SK-N-SH treated with all-trans-retinoic acid at 6 μM for 48 hours (cell line): ENCODE measurements at regions not wholly inside any gene's neighbourhood (a gene's known extent, or its start where the extent isn't known, plus 50 kb on each side); places are given as distances from the start of the nearest gene placed in this dataset.

ENCODE experiments used
- ATAC-seq: fragments of 200-7000 bp; cut with Tn5 transposase; 3 replicates; pipeline ENCODE4 v1.9.1; 2020; ENCODE audit warnings: mild to moderate bottlenecking, moderate library complexity
- ARNTL ChIP-seq: fragments of 450-650 bp; formaldehyde crosslinking; IDR thresholded peaks from 2 replicates; pipeline ENCODE4 v1.5.0; 2020; ENCODE audit warnings: low read depth, mild to moderate bottlenecking, moderate library complexity, borderline replicate concordance
- BACH2 ChIP-seq: fragments of 250-450 bp; sonication (Bioruptor Pico); IDR thresholded peaks from 2 replicates; pipeline ENCODE4 v1.9.0; 2021; ENCODE audit warnings: mild to moderate bottlenecking, borderline replicate concordance
- CSDC2 ChIP-seq: fragments of 250-450 bp; sonication (Bioruptor Pico); IDR thresholded peaks from 2 replicates; pipeline ENCODE4 v1.5.0; 2020; ENCODE audit warnings: mild to moderate bottlenecking, moderate library complexity
- GLIS3 ChIP-seq: fragments of 250-450 bp; sonication (Bioruptor Pico); IDR thresholded peaks from 2 replicates; pipeline ENCODE4 v1.5.0; 2020; ENCODE audit warnings: mild to moderate bottlenecking, moderate library complexity
- ISL1 ChIP-seq: fragments of 250-450 bp; sonication (Bioruptor Pico); IDR thresholded peaks from 2 replicates; pipeline ENCODE4 v2.1.2; 2022; ENCODE audit warnings: mild to moderate bottlenecking, moderate library complexity
- OSR1 ChIP-seq: fragments of 250-450 bp; sonication (Bioruptor Pico); IDR thresholded peaks from 2 replicates; pipeline ENCODE4 v1.8.0; 2022; ENCODE audit warnings: moderate library complexity, mild to moderate bottlenecking, inconsistent platforms
- PPARA ChIP-seq: fragments of 250-450 bp; sonication (Bioruptor Pico); IDR thresholded peaks from 2 replicates; pipeline ENCODE4 v1.5.0; 2020; ENCODE audit warnings: mild to moderate bottlenecking, borderline replicate concordance
- RARB ChIP-seq: fragments of 250-450 bp; sonication (Bioruptor Pico); IDR thresholded peaks from 2 replicates; pipeline ENCODE4 v1.8.0; 2021; ENCODE audit warnings: mild to moderate bottlenecking, moderate library complexity
- SNAI2 ChIP-seq: fragments of 250-450 bp; sonication (Bioruptor Pico); IDR thresholded peaks from 2 replicates; pipeline ENCODE4 v1.5.0; 2020; ENCODE audit warnings: mild to moderate bottlenecking, moderate library complexity
- TCF4 ChIP-seq: fragments of 250-450 bp; sonication (Bioruptor Pico); IDR thresholded peaks from 2 replicates; pipeline ENCODE4 v1.8.0; 2021; ENCODE audit warnings: mild to moderate bottlenecking, moderate library complexity, borderline replicate concordance
- TOX ChIP-seq: fragments of 250-450 bp; sonication (Bioruptor Pico); IDR thresholded peaks from 2 replicates; pipeline ENCODE4 v1.8.0; 2021; ENCODE audit warnings: mild to moderate bottlenecking, moderate library complexity, borderline replicate concordance
- ZC3H10 ChIP-seq: fragments of 250-450 bp; sonication (Bioruptor Pico); IDR thresholded peaks from 2 replicates; pipeline ENCODE4 v1.5.1; 2021; ENCODE audit warnings: mild to moderate bottlenecking, moderate library complexity
- ZFP3 ChIP-seq: fragments of 250-450 bp; sonication (Bioruptor Pico); IDR thresholded peaks from 2 replicates; pipeline ENCODE4 v1.5.0; 2020; ENCODE audit warnings: mild to moderate bottlenecking, moderate library complexity
- ZFP30 ChIP-seq: fragments of 450-650 bp; formaldehyde crosslinking; IDR thresholded peaks from 2 replicates; pipeline ENCODE4 v1.5.0; 2022; ENCODE audit warnings: mild to moderate bottlenecking, moderate library complexity
- ZNF8 ChIP-seq: fragments of 450-650 bp; formaldehyde crosslinking; IDR thresholded peaks from 2 replicates; pipeline ENCODE4 v1.5.0; 2020; ENCODE audit warnings: mild to moderate bottlenecking, moderate library complexity
- TF ChIP-seq, protein P1 (sequence below): fragments of 250-450 bp; sonication (Bioruptor Pico); IDR thresholded peaks from 2 replicates; pipeline ENCODE4 v1.5.0; 2020; ENCODE audit warnings: mild to moderate bottlenecking, moderate library complexity
- TF ChIP-seq, protein P2 (sequence below): fragments of 250-450 bp; sonication (Bioruptor Pico); IDR thresholded peaks from 2 replicates; pipeline ENCODE4 v1.8.0; 2021; ENCODE audit warnings: low read depth, mild to moderate bottlenecking, moderate library complexity, borderline replicate concordance
- TF ChIP-seq, protein P3 (sequence below): fragments of 250-450 bp; sonication (Bioruptor Pico); IDR thresholded peaks from 2 replicates; pipeline ENCODE4 v1.5.1; 2020; ENCODE audit warnings: low read depth, mild to moderate bottlenecking, moderate library complexity
- TF ChIP-seq, protein P4 (sequence below): fragments of 250-450 bp; sonication (Bioruptor Pico); IDR thresholded peaks from 2 replicates; pipeline ENCODE4 v1.5.1; 2021; ENCODE audit warnings: mild to moderate bottlenecking, moderate library complexity

DNA sequence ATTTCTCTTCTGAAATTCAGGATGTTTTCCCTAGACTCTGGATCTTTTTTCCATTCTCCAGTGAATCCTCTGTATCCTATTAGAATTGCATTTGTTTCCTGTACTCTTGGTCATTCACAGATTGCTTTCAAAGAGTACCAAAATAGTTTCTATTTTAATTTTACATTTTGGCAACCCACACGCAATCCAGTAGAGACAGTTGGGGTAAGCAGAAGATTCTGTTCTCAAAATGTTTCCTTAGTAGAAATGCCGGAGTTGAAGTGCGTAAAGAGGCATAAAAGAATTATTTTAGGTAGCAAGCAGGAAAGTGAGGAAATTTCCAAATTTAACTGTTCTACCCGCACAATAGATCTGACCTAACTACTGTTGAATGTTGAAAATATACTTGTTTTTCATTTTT lies 842.4 kb downstream of the LUZP2 start:
- no peak for ATAC-seq
- TF ChIP-seq ZFP30 (CRISPR knock-in tag) (no peak), CSDC2 (CRISPR knock-in tag) (no peak), PPARA (CRISPR knock-in tag) (no peak), ARNTL (no peak), GLIS3 (CRISPR knock-in tag) (no peak), TOX (CRISPR knock-in tag) (no peak), SNAI2 (CRISPR knock-in tag) (no peak), OSR1 (CRISPR knock-in tag) (no peak)
- TF ChIP-seq, protein P1, sequence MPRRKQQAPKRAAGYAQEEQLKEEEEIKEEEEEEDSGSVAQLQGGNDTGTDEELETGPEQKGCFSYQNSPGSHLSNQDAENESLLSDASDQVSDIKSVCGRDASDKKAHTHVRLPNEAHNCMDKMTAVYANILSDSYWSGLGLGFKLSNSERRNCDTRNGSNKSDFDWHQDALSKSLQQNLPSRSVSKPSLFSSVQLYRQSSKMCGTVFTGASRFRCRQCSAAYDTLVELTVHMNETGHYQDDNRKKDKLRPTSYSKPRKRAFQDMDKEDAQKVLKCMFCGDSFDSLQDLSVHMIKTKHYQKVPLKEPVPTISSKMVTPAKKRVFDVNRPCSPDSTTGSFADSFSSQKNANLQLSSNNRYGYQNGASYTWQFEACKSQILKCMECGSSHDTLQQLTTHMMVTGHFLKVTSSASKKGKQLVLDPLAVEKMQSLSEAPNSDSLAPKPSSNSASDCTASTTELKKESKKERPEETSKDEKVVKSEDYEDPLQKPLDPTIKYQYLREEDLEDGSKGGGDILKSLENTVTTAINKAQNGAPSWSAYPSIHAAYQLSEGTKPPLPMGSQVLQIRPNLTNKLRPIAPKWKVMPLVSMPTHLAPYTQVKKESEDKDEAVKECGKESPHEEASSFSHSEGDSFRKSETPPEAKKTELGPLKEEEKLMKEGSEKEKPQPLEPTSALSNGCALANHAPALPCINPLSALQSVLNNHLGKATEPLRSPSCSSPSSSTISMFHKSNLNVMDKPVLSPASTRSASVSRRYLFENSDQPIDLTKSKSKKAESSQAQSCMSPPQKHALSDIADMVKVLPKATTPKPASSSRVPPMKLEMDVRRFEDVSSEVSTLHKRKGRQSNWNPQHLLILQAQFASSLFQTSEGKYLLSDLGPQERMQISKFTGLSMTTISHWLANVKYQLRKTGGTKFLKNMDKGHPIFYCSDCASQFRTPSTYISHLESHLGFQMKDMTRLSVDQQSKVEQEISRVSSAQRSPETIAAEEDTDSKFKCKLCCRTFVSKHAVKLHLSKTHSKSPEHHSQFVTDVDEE (CRISPR knock-in tag): no peak
- TF ChIP-seq, protein P2, sequence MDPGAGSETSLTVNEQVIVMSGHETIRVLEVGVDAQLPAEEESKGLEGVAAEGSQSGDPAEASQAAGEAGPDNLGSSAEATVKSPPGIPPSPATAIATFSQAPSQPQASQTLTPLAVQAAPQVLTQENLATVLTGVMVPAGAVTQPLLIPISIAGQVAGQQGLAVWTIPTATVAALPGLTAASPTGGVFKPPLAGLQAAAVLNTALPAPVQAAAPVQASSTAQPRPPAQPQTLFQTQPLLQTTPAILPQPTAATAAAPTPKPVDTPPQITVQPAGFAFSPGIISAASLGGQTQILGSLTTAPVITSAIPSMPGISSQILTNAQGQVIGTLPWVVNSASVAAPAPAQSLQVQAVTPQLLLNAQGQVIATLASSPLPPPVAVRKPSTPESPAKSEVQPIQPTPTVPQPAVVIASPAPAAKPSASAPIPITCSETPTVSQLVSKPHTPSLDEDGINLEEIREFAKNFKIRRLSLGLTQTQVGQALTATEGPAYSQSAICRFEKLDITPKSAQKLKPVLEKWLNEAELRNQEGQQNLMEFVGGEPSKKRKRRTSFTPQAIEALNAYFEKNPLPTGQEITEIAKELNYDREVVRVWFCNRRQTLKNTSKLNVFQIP (CRISPR knock-in tag): no peak
- TF ChIP-seq, protein P3, sequence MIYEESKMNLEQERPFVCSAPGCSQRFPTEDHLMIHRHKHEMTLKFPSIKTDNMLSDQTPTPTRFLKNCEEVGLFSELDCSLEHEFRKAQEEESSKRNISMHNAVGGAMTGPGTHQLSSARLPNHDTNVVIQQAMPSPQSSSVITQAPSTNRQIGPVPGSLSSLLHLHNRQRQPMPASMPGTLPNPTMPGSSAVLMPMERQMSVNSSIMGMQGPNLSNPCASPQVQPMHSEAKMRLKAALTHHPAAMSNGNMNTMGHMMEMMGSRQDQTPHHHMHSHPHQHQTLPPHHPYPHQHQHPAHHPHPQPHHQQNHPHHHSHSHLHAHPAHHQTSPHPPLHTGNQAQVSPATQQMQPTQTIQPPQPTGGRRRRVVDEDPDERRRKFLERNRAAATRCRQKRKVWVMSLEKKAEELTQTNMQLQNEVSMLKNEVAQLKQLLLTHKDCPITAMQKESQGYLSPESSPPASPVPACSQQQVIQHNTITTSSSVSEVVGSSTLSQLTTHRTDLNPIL (CRISPR knock-in tag): no peak

DNA sequence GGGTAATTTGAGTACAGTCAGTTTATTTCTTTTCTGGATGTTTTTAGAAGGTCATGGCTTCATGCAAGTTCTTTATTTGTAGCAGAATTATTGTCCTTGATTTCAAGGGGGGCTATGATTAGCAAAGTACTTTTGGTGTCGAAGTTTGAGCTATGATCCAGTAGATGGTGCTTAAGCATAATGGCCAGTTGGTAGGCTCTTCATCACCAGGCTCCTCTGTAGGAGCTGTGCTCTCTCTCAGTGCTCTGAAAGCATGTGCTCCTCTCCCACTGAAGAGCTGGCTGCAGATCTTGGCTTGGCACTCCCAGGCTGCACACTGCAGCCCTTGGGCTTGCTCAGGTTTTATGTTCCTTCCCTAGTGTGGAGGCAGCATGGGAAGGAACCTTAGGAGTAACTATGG lies 852.7 kb downstream of the LUZP2 start:
- no peak for ATAC-seq
- TF ChIP-seq CSDC2 (CRISPR knock-in tag) (no peak), SNAI2 (CRISPR knock-in tag) (no peak), ZNF8 (CRISPR knock-in tag) (no peak), TOX (CRISPR knock-in tag) (no peak), ARNTL (no peak), TCF4 (CRISPR knock-in tag) (no peak), RARB (no peak), ZFP3 (no peak), ZFP30 (CRISPR knock-in tag) (no peak), GLIS3 (CRISPR knock-in tag) (no peak), PPARA (CRISPR knock-in tag) (no peak), OSR1 (CRISPR knock-in tag) (no peak), ISL1 (no peak), ZC3H10 (CRISPR knock-in tag) (no peak)
- TF ChIP-seq, protein P4, sequence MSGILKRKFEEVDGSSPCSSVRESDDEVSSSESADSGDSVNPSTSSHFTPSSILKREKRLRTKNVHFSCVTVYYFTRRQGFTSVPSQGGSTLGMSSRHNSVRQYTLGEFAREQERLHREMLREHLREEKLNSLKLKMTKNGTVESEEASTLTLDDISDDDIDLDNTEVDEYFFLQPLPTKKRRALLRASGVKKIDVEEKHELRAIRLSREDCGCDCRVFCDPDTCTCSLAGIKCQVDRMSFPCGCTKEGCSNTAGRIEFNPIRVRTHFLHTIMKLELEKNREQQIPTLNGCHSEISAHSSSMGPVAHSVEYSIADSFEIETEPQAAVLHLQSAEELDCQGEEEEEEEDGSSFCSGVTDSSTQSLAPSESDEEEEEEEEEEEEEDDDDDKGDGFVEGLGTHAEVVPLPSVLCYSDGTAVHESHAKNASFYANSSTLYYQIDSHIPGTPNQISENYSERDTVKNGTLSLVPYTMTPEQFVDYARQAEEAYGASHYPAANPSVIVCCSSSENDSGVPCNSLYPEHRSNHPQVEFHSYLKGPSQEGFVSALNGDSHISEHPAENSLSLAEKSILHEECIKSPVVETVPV (CRISPR knock-in tag): no peak
- TF ChIP-seq, protein P1 (CRISPR knock-in tag): no peak

DNA sequence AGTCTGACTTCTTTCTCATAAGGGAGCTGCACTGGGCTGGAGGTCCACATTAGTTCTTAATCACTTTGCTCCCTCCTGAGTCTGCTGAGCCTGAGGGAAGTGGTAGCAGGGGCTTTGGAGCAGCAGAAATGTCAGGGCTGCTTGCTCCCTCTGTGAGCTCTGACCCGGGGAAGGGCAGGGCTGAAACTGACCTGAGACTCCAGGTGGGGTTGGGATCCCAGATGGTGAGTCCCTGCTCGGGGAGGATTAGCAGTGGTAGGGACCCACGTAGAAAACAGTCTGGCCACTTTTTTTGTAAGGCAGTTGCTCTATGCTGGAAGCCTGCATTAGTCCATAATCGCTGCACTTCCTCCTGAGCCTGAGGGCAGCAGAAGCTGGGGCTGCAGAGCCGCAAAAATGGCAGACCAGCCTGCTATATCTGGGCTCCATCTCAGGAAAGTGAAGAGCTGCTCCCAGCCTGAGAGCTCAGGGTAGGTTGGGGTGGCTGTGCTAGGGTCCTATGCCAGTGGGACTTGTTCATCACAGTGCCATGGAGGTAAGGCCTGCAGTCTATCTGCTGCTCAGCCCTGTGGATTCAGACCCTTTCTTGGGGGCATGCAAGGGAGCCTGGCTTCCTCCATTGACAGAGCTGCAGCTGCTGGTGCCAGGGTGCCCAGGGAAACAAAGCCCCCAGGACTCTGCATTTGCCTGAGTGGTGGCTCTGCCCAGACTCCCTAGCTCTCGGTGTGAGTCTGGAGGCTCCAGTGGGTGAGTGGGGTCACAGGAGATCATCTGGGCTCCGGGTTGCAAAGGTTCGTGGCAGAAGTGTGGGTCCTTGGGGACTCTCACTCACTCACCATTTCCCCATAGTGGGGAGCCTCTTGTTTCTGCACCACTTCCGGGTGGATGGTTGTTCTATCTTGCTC lies 854.3 kb downstream of the LUZP2 start:
- TF ChIP-seq TOX (CRISPR knock-in tag) (no peak), ZC3H10 (CRISPR knock-in tag) (no peak), SNAI2 (CRISPR knock-in tag) (no peak), CSDC2 (CRISPR knock-in tag) (no peak), BACH2 (CRISPR knock-in tag) (no peak)
- no peak for ATAC-seq
